Activated T-cell treated with anti-CD3 and anti-CD28 coated beads, Interleukin-2, amount 50 U/mL, for 4 hours (primary cell): ENCODE measurements at regions not wholly inside any gene's neighbourhood (a gene's known extent, or its start where the extent isn't known, plus 50 kb on each side); places are given as distances from the start of the nearest gene placed in this dataset.
"Not testable (repeated sequence)": the region's sequence is repeated elsewhere in the genome, so short reads cannot be mapped to it uniquely, and the experiment has no call there.

Experiments used
- ATAC-seq, 2 donors: fragments of 200-7000 bp; cut with Tn5 transposase; one replicate each; pipeline ENCODE4 v1.10.0; 2021
- DNase-seq: peaks from one replicate; pipeline ENCODE4 v3.0.0-alpha.2; 2020
- H3K27me3 Mint-ChIP-seq: one replicate; pipeline ENCODE4 v1.8.0; 2021; ENCODE audit warnings: low read depth, mixed read lengths
- H3K36me3 Mint-ChIP-seq: one replicate; pipeline ENCODE4 v1.8.0; 2022; ENCODE audit warnings: mixed read lengths; ENCODE audit not compliant: insufficient read depth
- H3K4me1 Mint-ChIP-seq: one replicate; pipeline ENCODE4 v1.8.0; 2021; ENCODE audit warnings: low read depth, mixed read lengths
- H3K4me3 Mint-ChIP-seq: one replicate; pipeline ENCODE4 v1.8.0; 2021; ENCODE audit warnings: mild to moderate bottlenecking, moderate library complexity, mixed read lengths
- H3K9me3 Mint-ChIP-seq: one replicate; pipeline ENCODE4 v1.8.0; 2021; ENCODE audit warnings: mixed read lengths

GRCh38 chrX:40834225-40834624, 98.9 kb upstream of the MED14 start:
- no peak for ATAC-seq
- H3K4me3 Mint-ChIP-seq: no peak overlapping the region

GRCh38 chrX:40835526-40835925, 100.2 kb upstream of the MED14 start:
- ATAC-seq: no peak
- H3K27me3 Mint-ChIP-seq: peaks cover 6% of the 10 kb centered on the region
- no peak for DNase-seq
- H3K36me3 Mint-ChIP-seq: no peaks in the 10 kb centered on the region
- H3K9me3 Mint-ChIP-seq: no peaks in the 10 kb centered on the region
- H3K4me1 Mint-ChIP-seq: no peaks in the 10 kb centered on the region
- H3K4me3 Mint-ChIP-seq: no peak overlapping the region

More at GRCh38 chrX:40834225-40834624, 98.9 kb upstream of the MED14 start:
- H3K9me3 Mint-ChIP-seq: no peaks in the 10 kb centered on the region
- no peaks in the 10 kb centered on the region for H3K27me3 Mint-ChIP-seq
- H3K36me3 Mint-ChIP-seq: no peaks in the 10 kb centered on the region
- H3K4me1 Mint-ChIP-seq: no peaks in the 10 kb centered on the region
- DNase-seq: no peak

GRCh38 chrX:40843643-40844042, 108.3 kb upstream of the MED14 start:
- H3K4me3 Mint-ChIP-seq: no peak overlapping the region
- ATAC-seq (no peak), DNase-seq (no peak)
- H3K36me3 Mint-ChIP-seq: peaks cover 3% of the 10 kb centered on the region
- H3K27me3 Mint-ChIP-seq: peaks cover 9% of the 10 kb centered on the region
- peaks cover 12% of the 10 kb centered on the region for H3K9me3 Mint-ChIP-seq
- H3K4me1 Mint-ChIP-seq: no peaks in the 10 kb centered on the region

GRCh38 chrX:40844471-40844870, 109.1 kb upstream of the MED14 start:
- H3K27me3 Mint-ChIP-seq: peaks cover 9% of the 10 kb centered on the region
- peaks cover 12% of the 10 kb centered on the region for H3K9me3 Mint-ChIP-seq
- no peak for DNase-seq
- H3K4me3 Mint-ChIP-seq: no peak overlapping the region
- no peaks in the 10 kb centered on the region for H3K4me1 Mint-ChIP-seq
- no peak for ATAC-seq
- peaks cover 3% of the 10 kb centered on the region for H3K36me3 Mint-ChIP-seq

GRCh38 chrX:40845331-40845911, 110.1 kb upstream of the MED14 start:
- Mint-ChIP-seq H3K9me3 (peaks cover 12% of the 10 kb centered on the region), H3K4me3 (no peak overlapping the region), H3K36me3 (peaks cover 3% of the 10 kb centered on the region), H3K27me3 (peaks cover 3% of the 10 kb centered on the region), H3K4me1 (no peaks in the 10 kb centered on the region)
- ATAC-seq (no peak), DNase-seq (no peak)

GRCh38 chrX:40849906-40850823, 114.8 kb upstream of the MED14 start:
- DNase-seq: no peak
- H3K27me3 Mint-ChIP-seq: no peaks in the 10 kb centered on the region
- no peaks in the 10 kb centered on the region for H3K4me1 Mint-ChIP-seq
- H3K4me3 Mint-ChIP-seq: no peak overlapping the region
- ATAC-seq: no peak
- no peaks in the 10 kb centered on the region for H3K9me3 Mint-ChIP-seq
- no peaks in the 10 kb centered on the region for H3K36me3 Mint-ChIP-seq

GRCh38 chrX:40852586-40852985, 117.2 kb upstream of the MED14 start:
- ATAC-seq (no peak), DNase-seq (no peak)
- H3K27me3 Mint-ChIP-seq: no peaks in the 10 kb centered on the region
- no peak overlapping the region for H3K4me3 Mint-ChIP-seq
- no peaks in the 10 kb centered on the region for H3K4me1 Mint-ChIP-seq
- H3K9me3 Mint-ChIP-seq: no peaks in the 10 kb centered on the region
- no peaks in the 10 kb centered on the region for H3K36me3 Mint-ChIP-seq

GRCh38 chrX:40853004-40853815, 117.9 kb upstream of the MED14 start:
- H3K4me1 Mint-ChIP-seq: no peaks in the 10 kb centered on the region
- DNase-seq: no peak
- H3K4me3 Mint-ChIP-seq: no peak overlapping the region
- H3K36me3 Mint-ChIP-seq: no peaks in the 10 kb centered on the region
- no peak for ATAC-seq
- H3K27me3 Mint-ChIP-seq: no peaks in the 10 kb centered on the region
- H3K9me3 Mint-ChIP-seq: no peaks in the 10 kb centered on the region

GRCh38 chrX:40853816-40854123, 118.4 kb upstream of the MED14 start:
- DNase-seq: no peak
- Mint-ChIP-seq H3K4me3 (no peak overlapping the region), H3K27me3 (no peaks in the 10 kb centered on the region), H3K4me1 (no peaks in the 10 kb centered on the region), H3K36me3 (no peaks in the 10 kb centered on the region), H3K9me3 (no peaks in the 10 kb centered on the region)
- ATAC-seq: no peak

- DNase-seq: no peak
- ATAC-seq: no peak
- Mint-ChIP-seq H3K9me3 (no peaks in the 10 kb centered on the region), H3K36me3 (no peaks in the 10 kb centered on the region), H3K27me3 (no peaks in the 10 kb centered on the region), H3K4me3 (no peak overlapping the region), H3K4me1 (no peaks in the 10 kb centered on the region)
Measured at GRCh38 chrX:40854242-40854641, 118.9 kb upstream of the MED14 start.

- no peaks in the 10 kb centered on the region for H3K27me3 Mint-ChIP-seq
- no peak for ATAC-seq
- no peaks in the 10 kb centered on the region for H3K36me3 Mint-ChIP-seq
Measured at GRCh38 chrX:40855411-40855810, 120.1 kb upstream of the MED14 start.

GRCh38 chrX:40855932-40856515, 120.7 kb upstream of the MED14 start:
- Mint-ChIP-seq H3K27me3 (no peaks in the 10 kb centered on the region), H3K9me3 (no peaks in the 10 kb centered on the region), H3K4me3 (no peak overlapping the region), H3K36me3 (no peaks in the 10 kb centered on the region), H3K4me1 (no peaks in the 10 kb centered on the region)
- ATAC-seq (no peak), DNase-seq (no peak)

More at GRCh38 chrX:40855411-40855810, 120.1 kb upstream of the MED14 start:
- H3K9me3 Mint-ChIP-seq: no peaks in the 10 kb centered on the region
- no peak for DNase-seq
- no peak overlapping the region for H3K4me3 Mint-ChIP-seq
- H3K4me1 Mint-ChIP-seq: no peaks in the 10 kb centered on the region

- not testable (repeated sequence) for ATAC-seq, H3K4me1 Mint-ChIP-seq, H3K9me3 Mint-ChIP-seq, H3K36me3 Mint-ChIP-seq, DNase-seq, H3K27me3 Mint-ChIP-seq, H3K4me3 Mint-ChIP-seq
Measured at GRCh38 chrX:40861952-40862554, 126.7 kb upstream of the MED14 start.

- not testable (repeated sequence) for DNase-seq, ATAC-seq, H3K4me3 Mint-ChIP-seq, H3K27me3 Mint-ChIP-seq, H3K36me3 Mint-ChIP-seq, H3K4me1 Mint-ChIP-seq, H3K9me3 Mint-ChIP-seq
Measured at GRCh38 chrX:40863260-40863659, 127.9 kb upstream of the MED14 start.
